Calu3 (cell line): ENCODE measurements at regions not wholly inside any gene's neighbourhood (a gene's known extent, or its start where the extent isn't known, plus 50 kb on each side); places are given as distances from the start of the nearest gene placed in this dataset.

Experiments used
- BruUV-seq: library from RNA; stranded (reverse); fragments of 400-500 nt; replicated peaks from 2 replicates; lab custom pipeline; 2021; lab: Mats Ljungman, UMichigan
- CTCF ChIA-PET: fragments of 300-600 bp; sonication (Branson Sonifier 250); formaldehyde crosslinking; loops from one replicate; lab custom pipeline; 2022; ENCODE audit warnings: antibody characterized with exemption; lab: Charles Lee
- DNase-seq: peaks from one replicate; pipeline ENCODE4 v3.0.0; 2022
- H3K27ac Mint-ChIP-seq: one replicate; pipeline ENCODE4 v1.8.0; 2022; ENCODE audit warnings: mixed read lengths; ENCODE audit not compliant: unreplicated experiment
- H3K27me3 Mint-ChIP-seq: one replicate; pipeline ENCODE4 v1.8.0; 2022; ENCODE audit warnings: mixed read lengths; ENCODE audit not compliant: unreplicated experiment
- H3K36me3 Mint-ChIP-seq: one replicate; pipeline ENCODE4 v1.8.0; 2022; ENCODE audit warnings: mild to moderate bottlenecking, moderate library complexity, mixed read lengths; ENCODE audit not compliant: insufficient read depth, unreplicated experiment
- H3K4me1 Mint-ChIP-seq: one replicate; pipeline ENCODE4 v1.8.0; 2022; ENCODE audit warnings: mild to moderate bottlenecking, low read depth, mixed read lengths; ENCODE audit not compliant: unreplicated experiment
- H3K4me3 Mint-ChIP-seq: one replicate; pipeline ENCODE4 v1.8.0; 2022; ENCODE audit warnings: mild to moderate bottlenecking, low read depth, moderate library complexity, mixed read lengths; ENCODE audit not compliant: unreplicated experiment
- H3K9me3 Mint-ChIP-seq: one replicate; pipeline ENCODE4 v1.8.0; 2022; ENCODE audit warnings: low read depth, mixed read lengths; ENCODE audit not compliant: unreplicated experiment
- intact Hi-C: fragments of 100-400 bp; cut with micrococcal nuclease; formaldehyde crosslinking; loops from one replicate; pipeline ENCODE4 v1.10.0; 2022; ENCODE audit not compliant: unreplicated experiment
- TF ChIP-seq, protein P1 (sequence below): fragments of 200-600 bp; IDR thresholded peaks from one replicate; pipeline ENCODE4 v1.8.0; 2022; ENCODE audit warnings: antibody characterized with exemption; ENCODE audit not compliant: unreplicated experiment

DNA sequence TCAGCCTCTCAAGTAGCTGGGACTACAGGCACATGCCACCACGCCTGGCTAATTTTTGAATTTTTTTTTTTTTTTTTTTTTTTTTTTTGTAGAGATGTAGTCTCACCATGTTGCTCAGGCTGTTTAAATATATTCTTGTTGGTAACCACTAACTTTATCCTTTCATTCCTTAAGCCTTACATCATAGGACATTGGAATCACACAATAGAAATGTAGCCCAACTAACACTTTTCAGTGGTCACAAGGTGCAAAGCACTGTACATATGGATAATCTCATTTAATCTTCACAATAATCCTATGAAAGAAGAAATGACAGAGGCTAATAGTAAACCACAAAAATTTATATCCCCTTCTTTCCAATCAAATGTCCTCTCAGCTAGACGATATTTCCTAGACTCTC, 417.8 kb upstream of the DACH1 start:
- intact Hi-C loops: no loop called here
- H3K36me3 Mint-ChIP-seq: no peaks in the 10 kb centered on the region
- CTCF ChIA-PET: no interaction called here
- BruUV-seq: no TSS peak
- TF ChIP-seq, protein P1, sequence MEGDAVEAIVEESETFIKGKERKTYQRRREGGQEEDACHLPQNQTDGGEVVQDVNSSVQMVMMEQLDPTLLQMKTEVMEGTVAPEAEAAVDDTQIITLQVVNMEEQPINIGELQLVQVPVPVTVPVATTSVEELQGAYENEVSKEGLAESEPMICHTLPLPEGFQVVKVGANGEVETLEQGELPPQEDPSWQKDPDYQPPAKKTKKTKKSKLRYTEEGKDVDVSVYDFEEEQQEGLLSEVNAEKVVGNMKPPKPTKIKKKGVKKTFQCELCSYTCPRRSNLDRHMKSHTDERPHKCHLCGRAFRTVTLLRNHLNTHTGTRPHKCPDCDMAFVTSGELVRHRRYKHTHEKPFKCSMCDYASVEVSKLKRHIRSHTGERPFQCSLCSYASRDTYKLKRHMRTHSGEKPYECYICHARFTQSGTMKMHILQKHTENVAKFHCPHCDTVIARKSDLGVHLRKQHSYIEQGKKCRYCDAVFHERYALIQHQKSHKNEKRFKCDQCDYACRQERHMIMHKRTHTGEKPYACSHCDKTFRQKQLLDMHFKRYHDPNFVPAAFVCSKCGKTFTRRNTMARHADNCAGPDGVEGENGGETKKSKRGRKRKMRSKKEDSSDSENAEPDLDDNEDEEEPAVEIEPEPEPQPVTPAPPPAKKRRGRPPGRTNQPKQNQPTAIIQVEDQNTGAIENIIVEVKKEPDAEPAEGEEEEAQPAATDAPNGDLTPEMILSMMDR: no peak
- H3K9me3 Mint-ChIP-seq: no peaks in the 10 kb centered on the region
- no peak for DNase-seq
- H3K27me3 Mint-ChIP-seq: no peaks in the 10 kb centered on the region
- no peak overlapping the region for H3K27ac Mint-ChIP-seq
- H3K4me3 Mint-ChIP-seq: no peak overlapping the region
- H3K4me1 Mint-ChIP-seq: no peaks in the 10 kb centered on the region

DNA sequence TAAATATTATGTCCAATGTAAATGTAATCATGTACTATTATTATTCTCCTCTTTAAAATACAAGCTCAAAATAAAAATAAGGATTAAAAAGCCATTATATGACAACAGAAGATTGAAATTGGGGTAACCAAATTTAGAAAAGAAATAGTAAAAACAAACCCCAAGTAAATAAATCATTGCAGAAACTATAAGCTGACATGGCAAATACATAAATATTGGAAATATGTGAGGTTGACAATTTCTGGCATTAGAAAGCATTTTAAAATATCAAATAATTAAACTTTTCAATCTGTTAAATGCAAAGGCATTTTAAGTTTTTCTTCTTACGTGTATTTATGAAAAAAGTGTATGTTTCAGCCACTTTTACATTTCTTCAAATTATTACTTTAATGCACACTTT, 394.7 kb upstream of the DACH1 start:
- DNase-seq: no peak
- CTCF ChIA-PET: no interaction called here
- H3K4me3 Mint-ChIP-seq: no peak overlapping the region
- no peaks in the 10 kb centered on the region for H3K27me3 Mint-ChIP-seq
- H3K36me3 Mint-ChIP-seq: no peaks in the 10 kb centered on the region
- TF ChIP-seq, protein P1: no peak
- intact Hi-C loops: no loop called here
- H3K27ac Mint-ChIP-seq: no peak overlapping the region
- no peaks in the 10 kb centered on the region for H3K4me1 Mint-ChIP-seq
- BruUV-seq: no TSS peak
- H3K9me3 Mint-ChIP-seq: no peaks in the 10 kb centered on the region

DNA sequence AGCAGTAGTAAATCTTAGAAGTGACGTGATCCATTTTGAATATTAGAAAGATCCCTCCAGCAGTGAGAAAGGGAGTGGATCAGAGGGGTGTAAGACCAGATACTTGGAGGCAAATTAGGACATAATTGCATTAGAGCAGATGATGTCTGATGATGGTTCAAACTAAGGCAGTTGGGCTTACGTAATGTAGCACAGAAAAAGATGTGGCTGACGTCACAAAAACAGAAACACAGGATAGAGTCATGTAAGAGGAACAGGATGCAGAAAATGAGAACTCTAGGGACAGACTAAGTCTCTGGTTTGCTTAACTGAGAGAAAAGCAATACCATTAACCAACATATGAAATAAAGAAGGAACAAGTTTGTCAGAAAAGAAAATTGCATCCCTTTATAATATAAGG, 392.5 kb upstream of the DACH1 start:
- CTCF ChIA-PET: no interaction called here
- H3K27me3 Mint-ChIP-seq: no peaks in the 10 kb centered on the region
- DNase-seq: no peak
- intact Hi-C loops: no loop called here
- H3K27ac Mint-ChIP-seq: no peak overlapping the region
- TF ChIP-seq, protein P1: no peak
- H3K36me3 Mint-ChIP-seq: no peaks in the 10 kb centered on the region
- H3K4me3 Mint-ChIP-seq: no peak overlapping the region
- no peaks in the 10 kb centered on the region for H3K4me1 Mint-ChIP-seq
- no peaks in the 10 kb centered on the region for H3K9me3 Mint-ChIP-seq
- no TSS peak for BruUV-seq

DNA sequence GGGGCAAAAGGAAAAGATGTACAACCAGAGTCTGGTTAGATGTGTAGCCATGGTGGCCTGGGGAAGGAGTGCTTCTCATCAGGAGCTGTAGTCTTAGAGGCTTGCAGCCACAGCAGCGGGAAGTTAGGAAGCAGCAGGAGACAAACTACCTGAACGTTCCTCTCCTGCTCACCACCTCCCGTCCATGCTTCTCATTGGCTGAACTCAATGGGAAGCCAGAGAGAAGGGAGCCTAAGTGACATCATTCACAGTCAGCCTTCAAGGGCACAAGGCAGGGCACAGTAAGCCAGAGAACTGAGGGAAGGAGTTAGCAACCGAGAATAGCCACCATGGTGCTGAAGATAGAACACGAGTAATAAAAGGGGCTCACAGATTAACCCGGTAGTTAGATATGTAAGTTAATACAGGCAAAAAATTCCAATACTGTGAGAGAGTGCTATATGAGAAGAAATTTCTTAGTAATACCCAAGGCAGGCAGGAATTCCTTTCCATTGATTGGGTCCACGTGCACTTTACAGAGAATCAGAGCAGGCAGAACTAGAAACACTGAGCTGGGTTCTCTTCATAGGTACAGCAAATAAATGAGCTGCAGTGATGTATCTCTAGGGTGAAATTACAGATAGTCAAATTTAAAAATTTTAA, 391.5 kb upstream of the DACH1 start:
- H3K27ac Mint-ChIP-seq: no peak overlapping the region
- intact Hi-C loops: no loop called here
- H3K9me3 Mint-ChIP-seq: no peaks in the 10 kb centered on the region
- H3K4me1 Mint-ChIP-seq: no peaks in the 10 kb centered on the region
- DNase-seq: no peak
- H3K4me3 Mint-ChIP-seq: no peak overlapping the region
- CTCF ChIA-PET: no interaction called here
- no peaks in the 10 kb centered on the region for H3K36me3 Mint-ChIP-seq
- H3K27me3 Mint-ChIP-seq: no peaks in the 10 kb centered on the region
- TF ChIP-seq, protein P1: no peak
- no TSS peak for BruUV-seq
